22Rv1 (cell line): ENCODE measurements at regions not wholly inside any gene's neighbourhood (a gene's known extent, or its start where the extent isn't known, plus 50 kb on each side); places are given as distances from the start of the nearest gene placed in this dataset.

Experiments used
- H3K27ac ChIP-seq: fragments of 450-650 bp; 2 replicates; pipeline ENCODE4 v1.5.1; 2017
- CTCF ChIP-seq: fragments of 450-650 bp; IDR thresholded peaks from 2 replicates; pipeline ENCODE4 v1.5.1; 2017; ENCODE audit warnings: mild to moderate bottlenecking
- ZFX ChIP-seq: fragments of 450-650 bp; IDR thresholded peaks from 2 replicates; pipeline ENCODE4 v1.6.1; 2017; ENCODE audit warnings: antibody characterized with exemption, borderline replicate concordance

GRCh38 chr2:105584435-105585010 is 160.2 kb upstream of the NCK2 start:
- TF ChIP-seq CTCF = no peak
- TF ChIP-seq ZFX = no peak
- H3K27ac ChIP-seq = no peak overlapping the region

GRCh38 chr2:105582952-105583660 is 161.6 kb upstream of the NCK2 start:
- H3K27ac ChIP-seq = no peak overlapping the region
- TF ChIP-seq CTCF = no peak
- no peak for TF ChIP-seq ZFX

- TF ChIP-seq ZFX (no peak), CTCF (no peak)
- H3K27ac ChIP-seq = no peak overlapping the region
Measured at GRCh38 chr2:105581555-105581944, 163.2 kb upstream of the NCK2 start.

GRCh38 chr2:105580870-105581554 is 163.7 kb upstream of the NCK2 start:
- TF ChIP-seq ZFX (no peak), CTCF (no peak)

GRCh38 chr2:105580216-105580615 is 164.5 kb upstream of the NCK2 start:
- H3K27ac ChIP-seq = no peak overlapping the region
- no peak for TF ChIP-seq ZFX
- TF ChIP-seq CTCF = no peak

More at GRCh38 chr2:105580870-105581554, 163.7 kb upstream of the NCK2 start:
- no peak overlapping the region for H3K27ac ChIP-seq

GRCh38 chr2:105578166-105578565 is 166.5 kb upstream of the NCK2 start:
- H3K27ac ChIP-seq = no peak overlapping the region
- TF ChIP-seq CTCF (no peak), ZFX (no peak)

- TF ChIP-seq ZFX (no peak), CTCF (no peak)
- no peak overlapping the region for H3K27ac ChIP-seq
Measured at GRCh38 chr2:105577762-105578161, 166.9 kb upstream of the NCK2 start.
